Retina (tissue), 1 donor: ENCODE measurements at regions not wholly inside any gene's neighbourhood (a gene's known extent, or its start where the extent isn't known, plus 50 kb on each side); places are given as distances from the start of the nearest gene placed in this dataset.
A peak's percentile ranks its signal among the peaks of the same experiment; 100 is the strongest.
"Not testable (repeated sequence)": the region's sequence is repeated elsewhere in the genome, so short reads cannot be mapped to it uniquely, and the experiment has no call there.

Source experiments
- DNase-seq: peaks from one replicate; pipeline ENCODE4 v3.0.0-alpha.2; 2016

DNA sequence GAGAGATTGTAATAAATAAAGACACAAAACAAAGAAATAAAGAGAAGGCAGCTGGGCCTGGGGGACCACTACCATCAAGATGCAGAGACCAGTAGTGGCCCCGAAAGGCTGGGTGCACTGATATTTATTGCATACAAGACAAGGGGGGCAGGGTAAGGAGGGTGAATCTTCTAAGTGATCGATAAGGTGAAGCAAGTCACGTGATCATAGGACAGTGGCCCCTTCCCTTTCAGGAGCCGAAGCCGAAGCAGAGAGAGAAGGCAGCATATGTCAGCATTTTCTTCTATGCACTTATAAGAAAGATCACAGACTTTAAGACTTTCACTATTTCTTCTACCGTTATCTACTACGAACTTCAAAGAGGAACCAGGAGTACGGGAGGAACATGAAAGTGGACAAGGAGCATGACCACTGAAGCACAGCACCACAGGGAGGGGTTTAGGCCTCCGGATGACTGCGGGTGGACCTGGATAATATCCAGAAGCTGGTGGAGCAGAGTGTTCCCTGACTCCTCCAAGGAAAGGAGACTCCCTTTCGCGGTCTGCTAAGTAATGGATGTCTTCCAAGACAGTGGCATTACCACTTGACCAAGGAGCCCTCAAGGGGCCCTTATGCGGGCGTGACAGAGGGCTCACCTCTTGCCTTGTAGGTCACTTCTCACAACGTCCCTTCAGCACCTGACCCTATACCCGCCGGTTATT lies 126.4 kb downstream of the RBM46 start:
- not testable (repeated sequence) for DNase-seq

DNA sequence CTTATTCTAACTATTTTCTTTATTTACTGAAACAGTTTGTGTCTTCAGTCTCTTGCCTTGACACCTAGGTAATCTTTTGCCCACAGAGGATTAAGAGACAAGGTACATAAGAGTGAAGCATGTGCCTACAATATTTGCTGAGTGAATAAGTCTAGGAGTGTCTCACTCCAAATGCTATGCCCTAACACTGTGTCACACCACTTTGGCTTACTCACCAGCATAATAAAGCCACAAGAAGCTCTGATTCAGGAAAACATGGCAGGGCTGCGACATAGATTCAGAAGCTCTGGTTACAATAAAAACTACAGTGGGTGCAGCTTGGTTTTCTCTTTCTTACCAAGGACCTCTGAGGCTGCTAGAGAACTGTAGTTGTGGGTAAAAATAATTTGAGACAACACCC lies 127.1 kb downstream of the RBM46 start:
- DNase-seq = no peak

DNA sequence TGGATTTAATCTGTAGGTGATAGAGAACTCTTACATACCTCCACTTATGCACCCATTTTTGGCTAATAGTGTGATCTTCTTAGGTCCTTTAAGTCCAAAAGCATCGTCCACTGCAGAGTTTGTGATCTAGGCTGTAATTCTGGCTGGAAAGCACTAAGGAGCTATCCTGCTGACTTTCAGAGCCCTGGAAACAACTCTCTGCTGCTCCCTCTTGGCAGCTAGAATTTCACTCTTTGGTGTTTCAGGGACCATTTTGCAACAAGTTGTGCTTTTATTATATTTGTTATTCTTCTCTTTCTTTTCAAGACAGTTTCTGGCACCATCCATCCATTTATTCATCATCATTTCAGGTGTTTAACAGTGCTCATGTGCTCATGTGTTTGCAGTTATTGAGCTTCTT lies 130.0 kb downstream of the RBM46 start:
- no peak for DNase-seq

DNA sequence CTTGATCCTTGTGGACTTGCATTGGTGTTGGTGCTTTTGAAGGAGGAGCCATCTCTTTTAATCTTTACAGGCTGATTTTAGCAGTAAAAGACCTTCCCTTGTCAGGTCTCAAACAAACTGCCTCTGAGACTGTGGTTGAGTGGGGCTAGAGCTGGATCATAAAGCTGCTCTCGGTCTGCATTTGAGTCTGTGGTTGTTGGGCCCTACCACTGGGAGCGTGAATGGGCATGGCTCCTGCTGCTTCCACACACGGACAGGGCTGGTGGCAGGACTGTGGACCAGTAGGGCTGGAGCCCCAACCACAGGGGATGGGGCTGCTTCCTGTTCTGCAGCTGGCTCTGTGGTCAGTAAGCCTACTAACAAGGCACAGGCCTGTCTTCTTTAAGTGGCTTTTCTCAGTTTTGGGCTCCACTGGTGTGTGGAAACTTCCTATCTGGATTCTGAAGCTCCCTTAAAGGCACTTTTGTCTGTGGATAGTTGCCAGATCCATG lies 130.6 kb downstream of the RBM46 start:
- no peak for DNase-seq

DNA sequence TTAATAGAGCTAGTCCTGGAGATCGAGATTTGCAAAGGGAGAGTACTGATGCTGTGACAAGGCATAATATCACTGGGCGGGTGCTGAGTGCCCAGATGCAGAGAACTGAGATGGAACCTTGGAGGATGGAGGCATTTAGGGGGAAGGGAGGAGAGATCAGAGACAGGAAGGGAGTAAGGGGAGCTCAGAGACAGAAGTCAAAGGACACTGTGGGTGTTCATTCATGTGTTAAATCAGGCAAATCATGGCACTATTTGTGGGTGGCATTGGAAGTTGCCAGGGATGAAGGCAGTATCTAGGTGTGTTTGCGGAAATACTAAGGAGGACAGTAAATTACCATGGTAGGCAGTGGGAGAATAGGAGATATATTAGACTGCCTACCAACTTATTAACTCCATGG lies 135.0 kb downstream of the RBM46 start:
- no peak for DNase-seq

DNA sequence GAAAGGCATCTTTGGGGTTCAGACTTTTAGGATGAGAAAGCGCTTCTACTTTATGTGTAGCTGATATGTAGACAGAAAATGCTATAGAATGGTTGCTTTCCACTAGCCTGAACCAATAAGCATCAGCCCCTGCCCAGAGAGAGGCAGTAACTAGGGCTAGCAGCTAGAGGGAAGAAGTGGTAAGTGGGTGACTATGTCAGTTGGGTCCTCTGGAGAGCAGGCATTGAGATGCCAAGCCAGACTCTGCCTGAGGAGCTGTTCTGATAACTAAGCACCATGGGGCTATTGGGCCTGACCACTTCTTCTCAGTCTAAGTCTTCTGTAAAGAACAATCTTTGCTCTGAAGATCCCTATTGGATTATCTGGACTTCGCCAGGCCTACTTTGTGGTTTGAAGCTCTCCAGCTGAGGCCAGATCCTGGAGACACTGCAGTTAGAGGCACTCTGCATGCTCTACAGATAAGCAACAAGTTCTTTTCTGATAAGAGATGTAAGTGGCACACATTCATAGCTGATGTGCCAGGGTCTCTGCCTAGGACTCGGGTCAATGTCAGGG lies 146.1 kb downstream of the RBM46 start:
- DNase-seq = no peak

DNA sequence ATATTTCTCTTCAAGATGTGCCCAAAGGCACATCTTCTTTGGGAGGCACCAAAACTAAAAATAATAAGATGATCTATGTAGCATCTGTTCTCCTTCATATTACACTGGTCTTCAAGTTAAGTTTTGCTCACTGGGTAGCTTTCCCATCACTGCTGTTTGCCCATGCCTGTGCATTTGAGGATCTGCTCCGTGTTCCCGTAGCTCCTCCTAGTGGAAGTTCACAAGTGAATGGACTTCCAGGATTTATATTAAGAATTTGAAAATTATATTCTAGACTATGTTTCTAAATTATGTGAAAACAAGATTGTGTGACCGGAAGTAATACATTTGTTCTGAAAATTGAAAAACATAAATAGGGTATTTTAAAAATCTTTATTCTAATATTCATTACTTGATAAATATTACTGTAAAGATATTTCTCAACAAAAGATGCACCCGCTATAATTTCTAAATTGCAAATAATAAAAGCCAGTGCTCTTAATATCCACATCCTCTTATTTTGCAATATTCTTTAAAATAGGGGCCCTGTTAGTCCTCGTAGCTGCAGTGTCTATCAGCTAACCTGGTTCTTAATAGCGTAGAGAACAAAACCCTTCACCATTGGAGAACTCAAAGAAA lies 147.7 kb downstream of the RBM46 start:
- DNase-seq = no peak

DNA sequence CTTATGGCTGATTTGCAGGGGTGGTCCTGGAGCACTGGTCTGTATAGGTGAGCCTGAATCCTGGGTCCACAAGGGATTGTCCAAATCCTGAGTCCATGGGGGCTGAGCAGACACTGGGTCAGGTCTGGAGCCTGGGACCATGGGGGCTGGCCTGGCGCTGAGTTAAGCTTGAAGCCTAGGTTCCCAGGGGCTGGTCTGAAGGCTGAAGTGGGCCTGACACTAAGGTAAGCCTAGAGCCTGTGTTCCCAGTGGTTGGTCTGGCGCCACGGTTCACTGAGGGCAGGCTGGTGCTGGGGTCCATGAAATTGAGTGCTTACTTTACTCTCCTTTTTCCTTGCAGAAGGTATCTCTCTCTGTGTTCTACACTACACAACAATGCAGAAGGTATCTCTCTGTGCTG lies 155.8 kb downstream of the RBM46 start:
- no peak for DNase-seq

DNA sequence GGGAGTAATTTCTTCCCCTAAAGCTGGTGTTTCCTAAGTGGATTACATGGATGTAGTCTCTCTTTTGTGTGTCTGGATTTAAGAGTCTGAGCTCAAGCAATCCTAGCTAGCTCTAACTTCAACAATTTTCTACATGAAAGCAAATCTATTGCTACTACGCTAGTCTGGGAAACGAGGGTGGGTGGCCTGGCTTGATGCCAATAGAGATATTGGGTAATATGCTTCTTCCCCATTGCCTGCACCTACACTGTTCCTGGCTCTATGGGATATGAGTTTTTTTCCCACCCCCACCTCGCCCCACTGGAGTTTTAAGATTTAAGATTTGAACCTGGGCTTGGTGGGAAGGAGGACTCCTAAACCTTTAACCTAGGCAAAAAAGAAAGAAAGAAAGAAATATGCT lies 158.8 kb downstream of the RBM46 start:
- no peak for DNase-seq

DNA sequence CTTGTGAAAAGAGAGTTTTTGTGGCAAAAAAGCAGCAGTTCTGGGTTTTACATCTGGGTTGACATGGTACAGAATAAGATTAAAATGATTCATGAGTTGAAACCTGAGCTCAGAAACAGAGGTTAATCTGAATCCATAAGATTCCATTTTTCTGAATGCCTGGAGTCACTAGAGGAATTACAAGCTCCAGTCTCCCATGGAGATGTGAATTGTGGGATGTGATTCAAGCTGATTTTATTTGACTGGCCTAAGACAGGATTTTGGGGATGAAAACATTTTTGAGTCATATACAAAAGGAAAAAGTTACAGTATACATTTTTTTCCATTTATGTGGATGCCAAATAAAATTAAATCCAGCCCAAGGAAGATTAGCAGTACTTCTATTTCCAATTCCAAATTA lies 161.1 kb downstream of the RBM46 start:
- DNase-seq = no peak

DNA sequence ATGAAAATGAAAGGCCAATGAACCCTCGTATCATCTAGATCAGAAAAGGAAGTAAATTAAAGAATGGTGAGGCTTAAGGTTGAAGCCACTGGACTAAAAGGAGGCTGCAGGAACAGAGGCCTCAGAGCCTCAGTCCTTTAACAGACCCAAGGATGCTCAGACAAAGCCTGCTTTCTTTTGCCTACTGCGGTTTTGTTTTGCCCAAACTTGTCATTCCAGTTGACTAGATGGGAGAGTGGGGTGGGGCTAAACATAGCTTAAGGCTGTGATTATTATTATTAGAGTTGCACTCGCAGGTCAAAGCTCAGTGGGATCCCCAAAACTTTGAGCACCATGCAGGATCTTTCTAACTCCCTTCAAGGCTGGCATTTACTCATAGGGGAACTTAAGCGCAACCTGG lies 163.9 kb downstream of the RBM46 start:
- no peak for DNase-seq

DNA sequence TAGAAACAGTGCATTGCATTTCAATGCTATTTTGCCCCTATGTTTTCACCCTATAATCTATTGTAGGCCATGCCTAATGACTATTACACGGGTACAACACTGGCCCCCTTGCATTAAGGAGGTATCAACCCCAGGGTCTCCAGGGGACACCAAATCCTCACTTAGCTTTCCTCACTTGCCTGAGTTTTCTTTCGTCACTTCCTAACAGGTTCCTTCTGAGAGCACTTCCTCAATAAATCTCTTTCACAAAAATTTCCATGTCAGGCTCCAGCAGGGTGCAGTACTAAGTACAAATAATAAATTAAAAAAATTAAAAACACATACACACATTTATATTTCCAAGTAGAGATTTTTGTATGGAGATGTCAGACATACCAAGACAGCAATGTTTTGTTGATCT lies 165.0 kb downstream of the RBM46 start:
- DNase-seq = no peak

DNA sequence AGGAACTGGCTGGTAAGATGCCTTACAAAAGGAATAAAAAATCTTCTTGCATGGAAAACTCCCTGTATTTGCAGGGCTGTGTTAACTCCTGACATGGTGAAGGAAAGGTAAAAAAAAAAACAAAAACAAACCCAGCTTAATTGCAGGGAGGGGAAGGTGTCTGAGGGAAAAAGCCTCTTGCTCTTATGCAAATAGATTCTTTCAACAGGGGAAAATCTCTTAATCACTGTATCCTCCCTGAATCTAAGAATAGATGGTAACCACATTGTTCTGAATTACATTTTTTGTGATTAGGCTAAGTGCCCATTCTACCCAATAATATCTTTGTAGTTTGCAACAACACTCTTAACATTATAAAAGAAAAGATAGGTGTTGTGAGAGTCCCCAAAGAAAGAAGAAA lies 172.6 kb downstream of the RBM46 start:
- no peak for DNase-seq

DNA sequence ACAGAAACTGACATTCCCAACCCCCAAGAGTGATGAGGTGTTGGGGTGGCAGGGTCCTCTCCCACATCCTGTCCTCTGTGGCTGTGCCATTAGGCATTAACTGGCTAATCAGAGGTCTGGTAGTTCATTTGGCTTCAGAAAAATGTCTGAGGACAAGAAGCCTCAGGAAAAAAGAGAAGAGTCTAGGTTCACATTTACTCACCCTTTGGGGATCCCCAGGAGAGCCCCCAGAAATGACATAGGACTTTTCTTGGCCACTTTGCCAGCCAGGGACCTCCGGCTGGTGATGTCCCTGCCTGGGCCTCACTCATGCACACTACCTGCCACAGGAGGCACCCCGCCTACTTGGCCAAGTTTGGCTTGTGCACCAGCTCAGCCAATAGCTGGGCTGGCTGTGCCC lies 173.0 kb downstream of the RBM46 start:
- no peak for DNase-seq

DNA sequence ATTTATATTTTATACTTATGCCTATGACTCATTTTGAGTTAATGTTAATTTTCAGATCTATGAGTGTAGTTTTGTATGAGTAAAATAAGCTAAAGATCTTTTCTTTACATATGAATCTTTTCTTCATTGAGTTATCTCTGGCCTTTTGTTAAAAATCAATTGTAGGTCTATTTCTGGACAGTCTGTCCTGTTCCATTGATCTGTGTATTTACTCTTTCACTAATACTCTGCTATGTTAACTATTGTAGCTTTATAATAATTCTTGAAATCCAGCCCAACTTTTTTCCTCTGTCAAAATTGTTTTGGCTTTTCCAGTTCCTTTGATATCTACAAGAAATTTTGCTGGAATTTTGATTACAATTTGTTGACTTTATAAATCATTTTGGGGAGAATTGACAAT lies 177.0 kb downstream of the RBM46 start:
- no peak for DNase-seq

DNA sequence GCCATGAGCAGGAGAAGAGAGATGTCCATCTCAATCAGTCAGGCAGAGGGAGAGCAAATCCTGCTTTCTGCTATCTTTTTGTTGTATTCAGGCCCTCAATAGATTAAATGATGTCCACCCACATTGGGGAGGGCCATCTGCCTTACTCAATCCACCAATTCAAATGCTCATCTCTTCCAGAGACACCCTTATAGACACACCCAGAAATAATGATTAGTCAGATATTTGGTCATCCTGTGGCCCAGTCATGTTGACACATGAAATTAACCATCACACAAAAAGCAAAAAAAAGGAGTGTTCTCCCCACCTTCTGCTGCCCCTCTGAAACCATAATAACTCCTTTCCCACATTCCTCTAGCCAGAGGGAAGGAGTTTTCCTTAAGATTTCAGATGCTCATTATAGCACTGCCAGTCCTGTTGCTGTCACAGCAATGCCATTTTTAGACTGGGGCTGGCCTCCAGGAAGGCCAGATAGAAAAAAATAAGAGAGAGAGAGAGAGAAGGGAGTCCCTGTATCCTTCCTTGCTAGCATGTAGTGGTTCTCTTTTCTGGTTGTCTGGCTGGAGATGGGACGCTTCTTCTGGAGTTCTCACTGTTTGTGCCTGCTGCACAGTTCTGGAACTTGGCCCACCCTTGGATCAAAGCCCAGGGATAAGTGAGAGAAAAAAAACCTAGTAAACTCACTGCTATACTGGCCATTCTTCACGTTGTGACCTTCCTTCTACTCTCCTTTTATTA lies 177.7 kb downstream of the RBM46 start:
- no peak for DNase-seq

DNA sequence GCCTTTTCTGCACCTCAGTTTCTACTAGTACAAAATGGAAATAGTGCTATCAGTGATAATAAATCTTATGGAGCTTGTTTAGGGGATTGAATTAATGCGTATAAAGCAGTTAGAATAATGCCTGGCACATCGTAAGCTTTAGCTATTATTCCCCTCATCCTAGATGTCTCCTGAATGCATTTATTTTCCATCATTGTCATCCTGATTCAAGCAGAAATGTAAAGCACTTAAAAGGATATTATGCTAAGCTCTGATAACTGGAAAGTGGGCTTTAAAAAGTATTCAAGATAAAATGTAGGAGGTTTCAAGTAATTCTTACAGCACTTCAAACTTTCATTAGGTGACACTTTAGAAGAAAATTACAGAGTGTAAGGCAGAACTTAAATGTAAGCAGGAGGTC lies 178.7 kb downstream of the RBM46 start:
- DNase-seq = no peak

DNA sequence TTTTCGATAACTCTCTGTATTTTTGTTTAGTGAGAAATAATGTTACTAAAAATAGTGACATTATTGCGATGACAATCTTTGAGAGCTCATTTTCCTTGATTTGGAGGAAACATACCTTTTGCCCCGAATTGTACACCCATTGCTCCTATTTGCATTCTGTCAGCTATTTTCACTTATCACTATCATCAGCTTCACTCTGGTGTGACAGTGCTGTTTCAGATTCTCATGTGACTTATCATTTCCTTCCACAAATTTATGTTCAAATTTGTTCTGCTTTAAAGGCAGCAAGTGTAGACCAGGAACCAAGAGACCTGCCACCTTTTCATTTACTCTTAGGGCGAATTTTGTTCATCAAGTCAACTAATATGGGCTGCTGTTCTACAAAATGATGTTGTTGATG lies 179.4 kb downstream of the RBM46 start:
- DNase-seq = no peak

DNA sequence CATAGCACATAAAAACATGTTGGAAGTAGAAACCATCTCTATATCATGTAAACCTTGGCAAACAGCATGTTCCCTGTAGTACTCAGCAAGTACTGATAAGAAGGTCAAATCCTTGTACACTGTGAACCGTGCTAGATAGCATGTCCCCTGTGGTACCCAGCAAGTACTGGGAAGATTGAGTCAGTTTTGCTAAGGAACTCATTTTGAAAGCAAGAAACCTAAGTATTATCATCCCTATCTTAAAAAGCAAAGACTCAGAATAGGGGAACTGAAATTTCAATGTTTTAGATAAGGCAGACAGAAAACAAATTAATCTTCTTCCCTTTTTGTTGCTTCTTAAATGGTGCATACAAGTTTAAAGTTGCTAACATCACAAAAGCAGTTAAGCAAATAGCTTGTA lies 180.2 kb downstream of the RBM46 start:
- DNase-seq = no peak

DNA sequence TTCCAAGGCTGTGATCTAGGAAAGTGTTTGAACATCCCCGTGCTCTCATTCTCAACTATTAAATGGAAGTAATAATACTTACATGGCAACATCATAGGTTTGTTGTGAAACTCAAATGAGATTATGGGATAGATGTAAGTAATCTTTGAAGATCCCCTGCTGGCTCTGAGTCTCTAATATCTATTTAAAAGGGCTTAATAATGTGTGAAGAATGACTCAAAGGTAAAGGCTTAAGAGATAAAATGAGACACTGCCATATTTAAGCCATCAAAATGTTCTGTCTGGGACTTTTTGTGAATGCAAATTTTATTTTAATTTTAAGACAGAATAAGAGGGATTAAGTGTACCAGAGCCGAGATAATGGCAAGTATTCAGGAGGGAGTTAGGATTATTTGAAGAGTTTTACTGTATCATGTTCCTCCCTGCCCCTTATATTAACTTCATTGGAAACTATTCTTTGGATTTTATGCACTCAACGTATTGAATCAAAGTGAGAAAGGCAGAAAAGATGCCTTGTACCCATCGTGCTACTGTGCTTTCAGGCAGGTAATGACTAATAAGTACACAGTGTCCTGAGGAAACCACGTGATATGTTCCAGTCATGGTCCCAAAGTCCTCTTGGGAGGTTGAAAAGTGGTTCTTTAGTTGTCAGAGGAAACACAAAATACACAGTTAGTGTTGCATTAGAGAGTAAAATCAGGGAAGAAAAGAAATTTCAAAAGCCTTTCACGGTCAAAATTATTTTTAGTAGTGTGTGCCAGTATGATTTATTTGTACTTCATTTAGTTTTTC lies 192.4 kb downstream of the RBM46 start:
- DNase-seq = no peak

DNA sequence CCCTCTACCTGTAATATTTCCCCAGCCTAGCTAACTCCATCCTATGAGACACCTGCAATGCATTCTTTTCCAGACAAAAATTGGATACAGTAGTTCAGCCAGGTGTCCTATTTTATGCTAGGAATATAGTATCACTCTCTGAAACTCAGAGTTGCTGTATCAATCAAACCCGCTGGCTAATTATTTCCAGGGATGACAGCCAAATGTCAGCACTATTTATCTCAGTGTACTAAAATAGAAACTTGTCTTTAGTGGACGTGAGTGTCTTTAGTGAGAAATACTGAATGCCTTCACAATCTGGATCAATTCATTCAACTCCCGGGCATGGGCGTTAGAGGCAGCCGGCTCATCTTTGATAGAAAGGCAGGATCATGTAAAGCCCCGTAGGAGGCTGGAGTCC lies 196.2 kb downstream of the RBM46 start:
- DNase-seq = no peak

DNA sequence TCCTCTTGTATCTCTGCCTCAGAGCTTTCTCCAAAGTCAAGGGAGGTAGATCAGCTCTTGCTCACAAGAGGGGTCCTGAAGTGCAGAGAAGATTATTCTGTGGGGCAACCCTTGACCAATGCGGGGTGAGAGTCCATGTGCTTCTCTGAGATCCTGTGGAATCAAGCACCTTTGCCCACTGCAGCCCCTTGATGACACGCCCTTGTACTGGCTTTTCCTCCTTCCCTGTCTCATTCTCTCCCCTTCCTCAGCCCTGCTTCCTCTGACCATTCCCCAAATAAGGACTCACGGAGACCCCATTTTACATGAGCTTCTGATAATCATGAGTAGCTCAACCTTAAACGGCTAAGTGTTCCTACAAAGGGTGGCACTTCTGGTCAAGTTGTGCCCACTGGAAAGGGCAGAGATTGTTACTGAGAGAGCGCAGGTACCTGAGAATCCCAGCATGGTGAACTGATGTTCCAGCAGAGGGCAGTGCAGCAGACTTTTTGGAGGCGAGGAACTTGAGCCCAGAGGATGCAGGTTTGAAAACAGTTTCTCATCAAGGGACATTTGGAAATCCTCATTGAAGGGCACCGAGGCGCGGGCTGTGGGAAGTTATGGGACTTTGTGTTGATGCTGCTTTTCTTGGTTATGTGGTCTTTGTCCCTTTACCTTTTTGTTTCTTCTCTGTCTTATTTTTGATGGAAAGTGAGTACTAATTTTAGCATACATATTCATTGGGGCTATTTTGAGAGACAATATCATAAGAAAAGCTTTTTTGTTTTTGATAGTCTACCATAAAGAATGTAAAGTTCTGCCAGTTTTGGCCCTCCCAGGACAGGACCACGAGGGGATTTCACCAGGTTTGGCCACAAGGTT lies 201.3 kb downstream of the RBM46 start:
- DNase-seq = peak; percentile 59
